Putamen (tissue), 1 donor: ENCODE measurements at regions not wholly inside any gene's neighbourhood (a gene's known extent, or its start where the extent isn't known, plus 50 kb on each side); places are given as distances from the start of the nearest gene placed in this dataset.
"Not testable (repeated sequence)": the region's sequence is repeated elsewhere in the genome, so short reads cannot be mapped to it uniquely, and the experiment has no call there.

ENCODE experiments used
- DNase-seq: peaks from one replicate; pipeline ENCODE4 v3.0.0-alpha.2; 2016; ENCODE audit warnings: low spot score

DNA sequence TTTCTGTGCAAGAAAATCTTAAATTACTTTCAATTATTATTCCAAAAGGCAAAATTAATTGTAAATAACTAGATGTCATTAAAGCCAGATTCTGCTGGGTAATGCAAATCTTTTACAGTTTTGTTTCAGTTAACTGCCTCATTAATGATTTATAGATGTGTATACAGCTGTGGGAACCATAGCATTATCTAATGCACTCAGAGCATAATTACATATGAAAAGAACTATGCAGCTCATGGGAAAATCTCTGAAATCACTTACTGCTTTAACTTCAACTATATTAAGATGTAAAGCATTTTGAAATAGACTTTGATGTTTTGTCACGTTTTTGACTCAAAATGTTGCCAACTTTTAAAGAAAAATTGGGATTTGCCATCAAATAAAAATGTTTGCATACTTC lies 630.3 kb upstream of the KLHL4 start:
- no peak for DNase-seq

DNA sequence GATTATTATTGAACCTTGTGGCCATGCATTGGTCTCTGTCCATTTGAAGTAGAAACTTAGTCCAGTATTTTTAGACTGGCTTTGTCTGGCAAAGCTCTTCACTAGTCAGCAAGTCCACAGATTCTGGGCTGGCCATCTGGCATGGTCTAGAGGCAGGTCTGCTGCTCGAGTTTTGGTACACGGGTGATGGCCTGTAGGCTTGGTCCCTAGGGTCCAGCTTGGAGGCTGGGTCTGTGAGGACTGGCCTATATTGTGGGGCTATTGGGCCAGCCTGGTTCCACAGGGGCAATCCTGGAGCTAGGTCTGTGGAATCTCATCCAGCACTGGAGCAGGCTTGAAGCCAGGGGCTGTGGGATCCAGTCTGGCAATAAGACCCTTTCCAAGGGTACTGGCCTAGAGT lies 607.6 kb upstream of the KLHL4 start:
- DNase-seq = no peak

DNA sequence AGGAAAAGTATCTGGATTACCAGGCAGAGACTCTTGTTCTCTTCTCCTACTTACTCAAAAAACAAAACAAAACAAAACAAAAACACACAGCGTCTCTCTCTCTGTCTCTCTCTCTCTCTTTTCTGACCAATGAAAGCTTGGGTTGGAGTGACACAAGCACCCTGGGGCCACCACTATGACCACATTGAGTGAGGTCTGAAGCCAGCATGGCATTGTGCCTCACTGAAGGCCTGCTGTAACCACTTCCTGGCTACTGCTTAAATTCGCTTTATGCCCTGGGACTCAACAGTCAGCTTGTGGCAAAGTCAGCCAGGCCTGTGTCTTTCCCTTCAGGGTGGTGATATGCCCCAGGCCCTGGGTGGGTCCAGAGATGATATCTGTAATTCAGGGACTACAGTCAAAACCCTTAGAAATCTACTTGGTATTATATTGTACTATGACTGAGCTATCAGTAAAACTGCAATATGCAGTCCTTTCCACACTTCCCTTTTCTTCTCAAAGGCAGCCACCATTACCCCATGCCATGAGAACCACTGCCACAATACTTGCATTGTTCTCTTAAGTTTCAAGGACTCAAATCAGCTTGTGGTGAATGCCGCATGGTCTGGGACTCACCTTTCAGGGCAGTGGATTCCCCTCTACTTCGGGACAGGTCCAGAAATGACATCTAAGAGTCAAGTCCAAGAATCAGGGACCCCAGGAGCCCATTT lies 606.8 kb upstream of the KLHL4 start:
- DNase-seq = no peak

DNA sequence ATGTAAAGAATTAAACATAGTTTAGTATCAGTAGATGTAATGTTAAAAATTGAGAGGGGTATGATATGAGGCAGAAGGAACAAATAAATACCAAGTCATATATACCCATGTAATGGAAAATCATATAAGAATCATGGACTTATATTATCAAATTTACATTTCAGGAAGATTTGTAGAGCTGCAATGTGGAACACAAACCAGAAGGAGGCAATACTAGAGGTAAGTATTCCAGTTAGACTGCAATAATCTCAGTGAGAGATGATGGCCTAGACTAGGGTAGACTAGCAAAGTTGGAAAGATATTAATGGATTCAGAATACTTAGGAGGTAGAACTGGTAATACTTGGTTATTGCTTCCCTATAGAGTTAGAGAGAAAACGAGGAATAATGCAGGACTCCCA lies 603.0 kb upstream of the KLHL4 start:
- DNase-seq = no peak

DNA sequence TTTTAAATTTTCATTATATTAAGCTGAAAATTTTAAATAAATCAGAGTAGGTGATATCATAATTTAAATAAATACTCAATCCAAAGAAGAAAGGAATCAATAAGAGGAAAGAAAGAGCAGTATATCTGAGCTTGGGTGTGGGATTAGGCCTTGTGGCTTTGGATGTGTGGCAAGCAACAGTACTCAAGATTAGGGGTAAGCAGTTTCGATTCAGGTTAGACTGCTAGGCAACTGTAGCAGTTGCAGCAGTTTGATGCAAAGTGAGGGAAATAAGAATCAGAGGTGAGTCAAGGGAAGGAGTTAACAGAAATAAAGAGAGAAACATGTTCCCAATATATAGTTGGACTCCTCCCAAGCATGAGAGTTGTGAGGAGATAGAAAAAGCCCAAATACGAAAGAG lies 599.6 kb upstream of the KLHL4 start:
- DNase-seq = no peak

DNA sequence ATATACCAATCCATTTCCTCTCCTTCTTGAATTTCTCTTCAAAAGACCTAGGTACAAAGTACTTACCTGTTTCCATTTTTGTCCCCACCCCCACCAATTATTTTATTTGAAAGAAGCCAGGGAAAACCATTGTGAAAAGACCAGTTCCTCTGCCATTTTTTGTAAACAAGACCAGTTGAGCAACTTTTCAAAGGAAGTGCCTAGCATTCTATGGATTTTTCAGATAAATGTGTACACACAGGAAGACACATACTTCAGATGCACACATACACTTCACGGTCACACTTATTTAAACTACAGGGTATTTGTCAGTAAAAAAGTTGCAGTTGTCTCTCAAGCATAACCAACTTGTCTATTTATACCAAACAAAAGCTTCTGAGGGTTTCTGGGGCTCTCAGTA lies 587.2 kb upstream of the KLHL4 start:
- no peak for DNase-seq

DNA sequence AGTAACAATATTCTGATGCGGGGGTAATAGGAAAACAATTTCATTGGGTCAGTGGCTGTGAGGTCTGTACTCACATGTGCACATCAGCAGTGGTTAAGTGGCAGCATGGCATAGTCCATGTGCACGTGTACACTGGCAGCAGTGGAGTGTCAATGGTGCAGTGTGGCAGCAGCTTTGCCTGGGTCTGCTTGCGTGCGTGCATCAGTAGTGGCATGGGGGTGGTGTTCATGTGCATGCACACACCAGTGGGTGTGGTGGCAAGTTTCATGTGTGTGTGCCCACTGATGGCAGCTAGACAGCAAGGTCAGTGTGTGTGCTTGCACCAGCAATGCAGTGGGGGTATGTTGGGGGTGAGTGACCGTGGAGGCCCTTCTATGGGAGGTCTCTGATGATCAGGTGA lies 581.6 kb upstream of the KLHL4 start:
- no peak for DNase-seq

DNA sequence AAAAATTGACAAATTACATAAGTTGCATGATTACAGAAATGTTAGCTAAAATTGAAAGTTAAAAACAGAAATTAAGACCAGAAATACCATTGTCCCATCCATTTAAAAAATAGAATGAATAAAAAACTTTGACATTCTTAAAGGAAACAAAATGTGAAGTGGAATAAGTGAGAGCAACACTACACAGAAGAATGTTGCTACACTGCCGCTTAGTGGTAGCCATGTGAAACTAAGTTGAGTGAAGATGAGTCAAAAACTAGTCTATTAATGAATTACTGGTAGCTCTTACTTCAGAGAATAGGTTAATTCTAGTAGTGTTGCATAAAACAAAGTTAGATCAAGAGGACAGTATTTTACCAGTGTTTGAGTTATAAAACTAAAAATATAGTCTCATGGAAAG lies 571.0 kb upstream of the KLHL4 start:
- DNase-seq = peak; percentile 5

DNA sequence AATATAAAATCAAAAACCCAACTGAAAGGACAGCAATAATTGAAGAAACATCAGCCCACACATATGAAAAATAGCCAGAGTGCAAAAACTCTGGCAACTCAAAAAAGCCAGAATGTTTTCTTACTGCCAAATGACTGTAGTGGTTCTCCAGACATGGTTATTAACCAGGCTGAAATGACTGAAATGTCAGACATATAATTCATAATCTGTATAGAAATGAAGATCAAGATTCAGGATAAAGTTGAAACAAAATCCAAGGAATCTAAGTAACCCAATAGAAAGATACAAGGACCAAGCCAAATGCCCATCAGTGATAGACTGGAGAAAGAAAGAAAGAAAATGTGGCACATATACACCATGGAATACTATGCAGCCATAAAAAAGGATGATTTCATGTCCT lies 553.3 kb upstream of the KLHL4 start:
- no peak for DNase-seq

DNA sequence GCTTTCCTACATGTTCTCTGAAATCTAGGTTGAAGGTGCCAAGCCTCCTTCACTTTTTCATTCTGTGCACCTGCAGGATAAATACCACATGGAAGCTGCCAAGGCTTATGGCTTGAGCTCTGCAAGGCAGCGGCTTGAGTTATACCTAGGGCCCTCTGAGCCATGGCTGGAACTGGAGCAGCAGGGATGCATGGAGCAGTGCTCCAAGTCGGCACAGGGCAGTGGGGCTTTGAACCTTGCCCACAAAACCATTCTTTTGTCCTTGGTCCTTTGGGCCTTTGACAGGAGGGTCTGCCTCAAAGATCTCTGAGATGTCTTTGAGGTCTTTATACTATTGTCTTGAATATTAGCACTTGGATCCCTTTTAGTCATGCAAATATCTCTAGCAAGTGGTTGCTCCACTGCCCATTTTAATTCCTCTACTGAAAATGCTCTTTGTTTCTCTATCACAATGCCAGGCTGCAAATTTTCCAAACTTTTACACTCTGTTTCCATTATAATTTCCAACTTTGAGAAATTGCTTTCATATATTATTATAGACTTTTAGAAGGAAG lies 536.2 kb upstream of the KLHL4 start:
- DNase-seq = no peak

DNA sequence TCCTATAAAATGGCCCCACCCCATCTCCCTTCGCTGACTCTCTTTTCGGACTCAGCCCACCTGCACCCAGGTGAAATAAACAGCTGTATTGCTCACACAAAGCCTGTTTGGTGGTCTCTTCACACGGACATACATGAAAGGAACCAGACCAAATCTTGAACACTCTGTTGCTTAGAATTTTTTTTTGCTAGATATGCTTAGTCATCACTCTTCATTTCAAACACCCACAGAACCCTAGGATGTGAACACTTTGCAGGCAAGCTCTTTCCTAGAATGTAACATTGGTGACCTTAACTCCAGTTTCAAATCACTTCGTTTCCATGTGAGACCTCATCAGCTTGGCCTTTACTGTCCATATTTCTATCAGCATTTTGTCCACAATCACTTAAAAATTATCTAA lies 530.3 kb upstream of the KLHL4 start:
- DNase-seq = not testable (repeated sequence)

DNA sequence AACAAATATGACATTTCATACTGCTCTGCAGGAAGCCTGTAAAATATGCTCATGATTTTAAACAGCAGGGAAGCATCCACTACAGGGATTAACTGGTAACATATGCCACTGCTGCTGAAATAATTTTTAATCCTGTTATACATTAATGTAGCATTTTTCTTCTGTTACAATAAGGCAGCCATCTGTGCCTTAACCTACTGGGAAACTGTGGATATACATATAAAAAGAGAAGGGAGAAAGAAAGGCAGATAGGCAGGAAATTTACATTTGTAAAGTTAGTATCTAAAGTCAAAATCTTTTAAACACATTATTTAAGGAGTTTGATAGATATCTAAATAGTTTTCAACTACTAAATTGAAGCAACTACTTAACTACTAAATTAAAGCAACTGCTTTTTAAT lies 514.6 kb upstream of the KLHL4 start:
- DNase-seq = no peak

DNA sequence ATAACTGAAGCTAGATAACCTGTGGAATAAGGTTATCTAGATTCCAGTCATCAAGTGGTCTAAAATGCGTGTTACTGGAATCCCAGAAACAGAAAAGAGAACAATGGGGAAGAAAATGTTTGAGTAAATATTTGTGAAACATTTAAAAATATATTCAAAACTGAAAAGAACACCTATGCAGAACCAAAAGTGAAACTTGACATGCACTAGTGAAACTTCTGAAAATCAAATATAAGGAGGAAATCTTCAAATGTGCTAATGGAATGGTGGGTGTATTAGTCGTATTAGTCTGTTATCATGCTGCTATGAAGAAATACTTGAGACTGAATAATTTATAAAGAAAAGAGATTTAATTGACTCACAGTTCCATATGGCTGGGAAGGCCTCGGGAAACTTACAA lies 512.4 kb upstream of the KLHL4 start:
- no peak for DNase-seq

DNA sequence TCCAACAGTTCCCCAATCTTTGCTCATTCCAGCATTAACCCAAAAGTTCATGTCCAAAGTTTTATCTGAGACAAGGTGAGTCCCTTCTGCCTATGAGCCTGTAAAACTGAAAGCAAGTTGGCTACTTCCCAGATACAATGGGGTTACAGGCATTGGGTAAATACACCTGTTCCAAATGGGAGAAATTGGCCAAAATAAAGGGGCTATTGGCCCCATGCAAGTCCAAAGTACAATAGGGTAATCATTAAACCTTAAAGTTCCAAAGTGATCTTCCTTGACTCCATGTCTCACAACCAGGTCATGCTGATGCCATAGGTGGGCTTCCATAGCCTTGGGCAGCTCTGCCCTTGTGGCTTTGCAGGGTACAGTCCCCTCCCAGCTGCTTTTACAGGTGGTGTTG lies 511.7 kb upstream of the KLHL4 start:
- no peak for DNase-seq

DNA sequence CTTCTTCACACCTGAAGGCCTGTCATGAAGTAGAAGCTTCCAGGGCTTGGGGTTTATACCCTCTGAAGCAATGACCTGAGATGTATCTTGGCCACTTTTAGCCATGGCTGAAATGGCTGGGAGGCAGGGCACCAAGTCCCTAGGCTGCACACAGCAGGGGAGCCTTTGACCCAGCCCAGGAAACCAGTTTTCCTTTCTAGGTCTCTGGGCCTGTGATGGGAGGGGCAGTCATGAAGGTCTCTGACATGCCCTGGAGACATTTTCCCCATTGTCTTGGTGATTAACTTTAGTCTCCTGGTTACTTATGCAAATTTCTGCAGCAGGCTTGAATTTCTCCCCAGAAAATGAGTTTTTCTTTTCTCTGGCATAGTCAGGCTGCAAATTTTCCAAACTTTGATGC lies 511.0 kb upstream of the KLHL4 start:
- no peak for DNase-seq

DNA sequence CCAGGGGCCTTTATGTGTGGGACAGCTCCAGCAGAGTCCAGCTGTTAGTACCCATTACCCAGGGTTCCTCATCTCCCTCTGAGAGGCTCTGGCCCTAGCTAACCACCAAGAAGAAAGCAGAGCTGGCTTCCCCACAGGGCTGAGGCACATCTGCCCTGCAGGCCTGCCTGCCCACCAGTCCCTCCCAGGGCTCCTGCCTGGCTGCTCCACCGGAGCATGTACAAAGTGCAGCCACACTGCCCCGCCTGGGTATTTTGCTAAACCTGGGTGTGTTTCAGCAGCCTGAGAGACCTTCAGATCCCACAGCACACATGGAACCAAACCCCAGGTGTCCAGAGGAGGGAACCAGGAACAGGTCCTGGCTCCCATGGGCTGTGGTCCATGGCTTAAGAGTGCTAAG lies 500.4 kb upstream of the KLHL4 start:
- DNase-seq = no peak

DNA sequence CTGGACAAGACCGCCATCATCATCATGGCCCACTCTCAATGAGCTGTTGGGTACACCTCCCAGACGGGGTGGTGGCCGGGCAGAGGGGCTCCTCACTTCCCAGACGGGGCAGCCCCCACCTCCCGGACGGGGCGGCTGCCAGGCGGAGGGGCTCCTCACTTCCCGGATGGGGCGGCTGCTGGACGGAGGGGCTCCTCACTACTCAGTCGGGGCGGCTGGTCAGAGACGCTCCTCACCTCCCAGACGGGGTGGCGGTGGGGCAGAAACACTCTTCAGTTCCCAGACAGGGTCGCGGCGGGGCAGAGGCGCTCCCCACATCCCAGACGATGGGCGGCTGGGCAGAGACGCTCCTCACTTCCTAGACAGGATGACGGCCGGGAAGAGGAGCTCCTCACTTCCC lies 484.5 kb upstream of the KLHL4 start:
- not testable (repeated sequence) for DNase-seq

DNA sequence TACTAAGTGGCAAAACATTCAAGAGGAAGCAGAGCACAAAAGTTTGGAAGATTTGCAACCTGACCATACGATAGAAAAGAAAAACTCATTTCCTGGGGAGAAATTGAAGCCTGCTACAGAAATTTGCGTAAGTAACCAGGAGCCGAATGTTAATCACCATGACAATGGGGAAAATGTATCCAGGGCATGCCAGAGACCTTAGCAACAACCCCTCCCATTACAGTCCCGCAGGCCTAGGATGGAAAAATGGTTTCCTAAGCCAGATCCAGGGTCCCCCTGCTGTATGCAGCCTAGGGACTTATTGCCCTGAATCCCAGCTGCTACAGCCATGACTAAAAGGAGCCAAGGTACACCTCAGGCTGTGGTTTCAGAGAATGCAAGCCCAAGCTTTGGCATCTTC lies 472.2 kb upstream of the KLHL4 start:
- no peak for DNase-seq

DNA sequence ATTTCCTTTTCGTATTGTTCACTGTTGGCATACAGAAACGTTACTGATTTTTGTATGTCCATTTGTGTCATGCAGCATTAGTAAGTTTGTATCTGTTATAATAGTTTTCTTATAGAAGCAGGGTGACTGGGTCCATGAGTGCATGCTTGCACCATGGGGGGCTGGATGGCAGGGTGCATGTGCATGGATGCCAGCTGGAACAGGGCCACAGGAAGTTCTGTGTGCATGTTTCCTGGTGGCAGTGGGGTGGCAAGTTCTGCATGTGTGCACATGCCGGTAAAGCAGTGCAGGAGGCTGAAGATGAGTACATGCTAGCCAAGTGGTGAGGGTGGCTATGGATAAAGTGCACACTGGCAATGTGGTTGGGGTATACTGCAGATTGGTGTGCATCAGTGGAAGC lies 468.0 kb upstream of the KLHL4 start:
- no peak for DNase-seq

DNA sequence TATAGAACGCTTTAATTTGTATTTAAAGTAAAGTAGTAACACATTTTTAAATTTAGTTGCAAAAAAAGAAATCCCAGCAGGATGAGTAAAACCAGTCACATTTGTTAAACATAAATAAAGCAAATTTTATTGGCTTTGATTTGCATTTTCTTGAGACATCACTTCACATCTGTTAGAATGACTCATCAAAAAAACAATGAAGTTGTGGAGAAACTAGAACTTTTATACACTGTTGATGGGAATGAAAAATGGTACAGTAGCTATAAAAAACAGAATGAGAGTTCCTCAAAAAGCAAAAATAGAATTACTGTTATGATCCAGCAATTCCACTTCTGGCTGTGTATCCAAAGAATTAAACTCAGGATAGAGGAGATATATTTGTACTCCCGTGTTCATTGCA lies 454.0 kb upstream of the KLHL4 start:
- DNase-seq = no peak

DNA sequence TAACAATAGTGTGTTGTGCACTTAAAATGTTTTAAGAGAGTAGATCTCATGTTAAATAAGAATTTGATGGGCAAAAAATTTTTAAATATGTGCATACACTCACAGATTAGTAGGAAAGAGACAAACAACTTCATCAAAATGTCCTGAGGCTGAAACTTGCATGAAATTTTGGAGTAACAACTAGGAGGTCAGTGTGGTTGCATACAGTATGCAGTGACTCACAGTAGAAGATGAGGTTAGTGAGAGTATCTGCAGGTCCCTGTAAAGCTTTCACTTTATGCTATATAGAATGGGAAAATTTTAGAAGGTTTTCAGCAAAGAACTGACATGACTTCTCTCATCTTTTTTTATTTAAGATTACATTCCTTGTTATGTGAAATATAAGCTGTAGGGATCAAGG lies 453.1 kb upstream of the KLHL4 start:
- no peak for DNase-seq

DNA sequence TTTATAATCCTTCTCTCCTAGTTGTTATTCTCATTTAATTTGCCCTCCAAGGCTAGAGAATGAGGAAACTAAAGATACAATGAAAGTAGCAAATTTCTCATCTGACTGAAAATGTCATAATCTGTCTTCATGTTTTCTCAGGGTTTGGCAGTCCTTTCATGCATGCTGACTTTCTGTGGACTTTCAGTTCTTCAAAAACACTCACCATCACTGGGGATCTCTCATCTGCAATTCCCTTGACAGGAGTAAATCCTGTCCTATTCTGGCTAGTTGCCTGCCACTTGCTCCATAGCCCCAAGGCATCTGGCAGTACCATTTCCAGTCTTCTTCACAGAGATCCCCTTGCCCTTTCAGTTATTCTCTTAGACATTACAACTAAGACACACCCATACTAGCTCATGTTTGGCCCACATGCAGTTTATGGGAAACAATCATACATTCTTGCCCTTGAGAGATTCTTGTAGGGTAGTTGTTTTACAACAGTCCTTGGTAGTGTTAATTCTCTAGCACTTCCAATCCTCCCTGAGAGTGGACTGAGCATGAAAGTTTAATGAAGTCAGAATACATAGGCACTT lies 449.7 kb upstream of the KLHL4 start:
- no peak for DNase-seq

DNA sequence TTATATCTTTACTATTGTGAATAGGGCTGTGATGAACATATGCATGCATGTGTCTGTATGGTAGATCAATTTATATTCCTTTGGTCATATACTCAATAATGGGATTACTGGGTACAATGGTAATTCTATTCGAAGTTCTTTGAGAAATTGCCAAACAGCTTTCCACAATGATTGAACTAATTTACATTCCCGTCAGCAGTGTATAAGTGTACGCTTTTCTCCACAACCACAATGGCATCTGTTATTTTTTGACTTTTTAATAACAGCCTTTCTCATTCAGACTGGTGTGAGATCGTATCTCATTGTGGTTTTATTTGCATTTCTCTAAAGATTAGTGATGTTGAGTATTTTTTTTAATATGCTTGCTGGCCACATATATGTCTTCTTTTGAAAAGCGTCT lies 439.4 kb upstream of the KLHL4 start:
- no peak for DNase-seq

DNA sequence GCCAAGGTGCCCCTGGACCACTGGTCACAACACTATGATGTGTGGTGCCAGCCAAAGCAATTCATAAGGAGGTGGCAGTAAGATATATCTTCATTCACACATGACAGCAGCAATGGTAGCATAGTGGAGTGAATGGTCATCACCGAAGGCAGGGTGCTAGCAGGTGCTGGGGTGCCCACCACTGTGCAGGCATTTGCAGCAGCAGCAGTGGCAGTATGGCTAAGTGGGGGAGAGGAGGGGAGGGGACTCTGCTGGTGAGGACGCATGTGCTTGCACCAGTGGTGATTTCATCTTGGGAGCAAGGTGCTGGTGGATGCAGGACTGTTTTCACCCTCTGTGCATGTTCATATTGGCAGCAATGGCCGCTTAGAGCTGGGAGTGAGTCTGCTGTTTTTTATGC lies 419.1 kb upstream of the KLHL4 start:
- DNase-seq = no peak
